HG03095 (cell line): ENCODE measurements at regions not wholly inside any gene's neighbourhood (a gene's known extent, or its start where the extent isn't known, plus 50 kb on each side); places are given as distances from the start of the nearest gene placed in this dataset.

ENCODE experiments used
- ATAC-seq: cut with Tn5 transposase; IDR thresholded peaks from one replicate; pipeline ENCODE4 v1.9.1; 2021; ENCODE audit warnings: moderate library complexity; ENCODE audit not compliant: unreplicated experiment

- no peak for ATAC-seq
Measured at GRCh38 chr13:22263185-22263584, 592.3 kb downstream of the FGF9 start.

- no peak for ATAC-seq
Measured at GRCh38 chr13:22265563-22265962, 594.7 kb downstream of the FGF9 start.

GRCh38 chr13:22270881-22271280 lies 600.0 kb downstream of the FGF9 start:
- no peak for ATAC-seq

GRCh38 chr13:22271903-22272302 lies 601.0 kb downstream of the FGF9 start:
- ATAC-seq, result no peak

- no peak for ATAC-seq
Measured at GRCh38 chr13:22275393-22275792, 604.5 kb downstream of the FGF9 start.

- ATAC-seq, result no peak
Measured at GRCh38 chr13:22276616-22277015, 605.7 kb downstream of the FGF9 start.

- ATAC-seq, result no peak
Measured at GRCh38 chr13:22278336-22278929, 607.6 kb downstream of the FGF9 start.

- ATAC-seq, result no peak
Measured at GRCh38 chr13:22285867-22286266, 615.0 kb downstream of the FGF9 start.

GRCh38 chr13:22286338-22286737 lies 615.5 kb downstream of the FGF9 start:
- ATAC-seq, result no peak

GRCh38 chr13:22287343-22287920 lies 616.6 kb downstream of the FGF9 start:
- ATAC-seq, result no peak

GRCh38 chr13:22288496-22288895 lies 617.6 kb downstream of the FGF9 start:
- ATAC-seq, result no peak

GRCh38 chr13:22289711-22290110 lies 618.8 kb downstream of the FGF9 start:
- no peak for ATAC-seq

GRCh38 chr13:22298530-22298929 lies 627.7 kb downstream of the FGF9 start:
- ATAC-seq, result no peak

- ATAC-seq, result no peak
Measured at GRCh38 chr13:22311734-22312404, 641.0 kb downstream of the FGF9 start.

- ATAC-seq, result no peak
Measured at GRCh38 chr13:22312405-22312803, 641.5 kb downstream of the FGF9 start.

GRCh38 chr13:22316494-22317025 lies 645.7 kb downstream of the FGF9 start:
- ATAC-seq, result no peak

GRCh38 chr13:22320991-22321390 lies 650.1 kb downstream of the FGF9 start:
- ATAC-seq, result no peak

- ATAC-seq, result no peak
Measured at GRCh38 chr13:22325761-22326160, 654.9 kb downstream of the FGF9 start.

- ATAC-seq, result no peak
Measured at GRCh38 chr13:22332416-22332815, 661.5 kb downstream of the FGF9 start.

- ATAC-seq, result no peak
Measured at GRCh38 chr13:22336460-22336859, 665.6 kb downstream of the FGF9 start.

GRCh38 chr13:22357132-22357531 lies 686.3 kb downstream of the FGF9 start:
- ATAC-seq, result no peak

- no peak for ATAC-seq
Measured at GRCh38 chr13:22369090-22369489, 698.2 kb downstream of the FGF9 start.
